Smooth muscle cell (in vitro differentiated cells): ENCODE measurements at regions not wholly inside any gene's neighbourhood (a gene's known extent, or its start where the extent isn't known, plus 50 kb on each side); places are given as distances from the start of the nearest gene placed in this dataset.

ENCODE experiments used
- DNase-seq: peaks from one replicate; lab custom pipeline; 2025; ENCODE audit not compliant: unreplicated experiment; lab: John Stamatoyannopoulos, UW
- H2AFZ ChIP-seq: fragments of 200-600 bp; sonication (generic); 2 replicates; pipeline ENCODE4 v1.6.0; 2016; ENCODE audit warnings: antibody characterized with exemption, low read depth, mild to moderate bottlenecking
- H3F3A ChIP-seq: fragments of 200-600 bp; sonication (generic); 2 replicates; pipeline ENCODE4 v1.6.0; 2017; ENCODE audit warnings: antibody characterized with exemption, low read depth
- H3K27ac ChIP-seq: fragments of 200-600 bp; sonication (generic); 2 replicates; pipeline ENCODE4 v1.5.1; 2016; ENCODE audit warnings: low read depth, mild to moderate bottlenecking
- H3K27me3 ChIP-seq: fragments of 200-600 bp; sonication (generic); 2 replicates; pipeline ENCODE4 v1.6.1; 2016; ENCODE audit warnings: low read depth, mild to moderate bottlenecking
- H3K36me3 ChIP-seq: fragments of 200-600 bp; sonication (generic); 2 replicates; pipeline ENCODE4 v1.5.1; 2016; ENCODE audit warnings: low read depth
- H3K4me1 ChIP-seq: fragments of 200-600 bp; sonication (generic); 2 replicates; pipeline ENCODE4 v1.5.1; 2016; ENCODE audit warnings: low read depth
- H3K4me2 ChIP-seq: fragments of 200-600 bp; sonication (generic); 2 replicates; pipeline ENCODE4 v1.6.0; 2016; ENCODE audit warnings: mild to moderate bottlenecking
- H3K4me3 ChIP-seq: fragments of 200-600 bp; sonication (generic); 2 replicates; pipeline ENCODE4 v1.5.1; 2016; ENCODE audit warnings: mild to moderate bottlenecking
- H3K79me2 ChIP-seq: fragments of 200-600 bp; sonication (generic); 2 replicates; pipeline ENCODE4 v1.6.0; 2016; ENCODE audit warnings: low read depth, mild to moderate bottlenecking
- H3K9ac ChIP-seq: fragments of 200-600 bp; sonication (generic); 2 replicates; pipeline ENCODE4 v1.6.0; 2016; ENCODE audit warnings: low read depth
- H3K9me3 ChIP-seq: fragments of 200-600 bp; sonication (generic); replicated peaks from 2 replicates; pipeline ENCODE4 v1.5.1; 2016; ENCODE audit warnings: low read depth
- H4K20me1 ChIP-seq: fragments of 200-600 bp; sonication (generic); 2 replicates; pipeline ENCODE4 v1.6.0; 2016; ENCODE audit warnings: low read depth
- WGBS: methylation state at CpG from one replicate; pipeline ENCODE4 v1.1.7; 2016; ENCODE audit warnings: low lambda C conversion rate; 5-methylcytosine and 5-hydroxymethylcytosine counted together
- TF ChIP-seq, protein P1 (sequence below): fragments of 200-600 bp; sonication (generic); IDR thresholded peaks from 2 replicates; pipeline ENCODE4 v1.5.1; 2017; ENCODE audit warnings: borderline replicate concordance, mild to moderate bottlenecking, antibody characterized with exemption; ENCODE audit not compliant: insufficient read depth, poor library complexity, severe bottlenecking

GRCh38 chr18:24763765-24764513 lies 303.5 kb downstream of the HRH4 start:
- 66% methylated on average over 6 of the region's 6 CpGs for WGBS
- Histone ChIP-seq H3F3A (no peaks in the 10 kb centered on the region), H4K20me1 (no peaks in the 10 kb centered on the region), H3K36me3 (no peaks in the 10 kb centered on the region), H3K9me3 (no peaks in the 10 kb centered on the region), H3K9ac (no peak overlapping the region), H3K4me1 (peaks cover 9% of the 10 kb centered on the region), H3K4me2 (peak overlapping the region; percentile 2), H2AFZ (peak overlapping the region; percentile 50), H3K27me3 (no peaks in the 10 kb centered on the region), H3K4me3 (no peak overlapping the region), H3K79me2 (no peaks in the 10 kb centered on the region), H3K27ac (peak overlapping the region; percentile 27)
- no peak for DNase-seq
- TF ChIP-seq, protein P1, sequence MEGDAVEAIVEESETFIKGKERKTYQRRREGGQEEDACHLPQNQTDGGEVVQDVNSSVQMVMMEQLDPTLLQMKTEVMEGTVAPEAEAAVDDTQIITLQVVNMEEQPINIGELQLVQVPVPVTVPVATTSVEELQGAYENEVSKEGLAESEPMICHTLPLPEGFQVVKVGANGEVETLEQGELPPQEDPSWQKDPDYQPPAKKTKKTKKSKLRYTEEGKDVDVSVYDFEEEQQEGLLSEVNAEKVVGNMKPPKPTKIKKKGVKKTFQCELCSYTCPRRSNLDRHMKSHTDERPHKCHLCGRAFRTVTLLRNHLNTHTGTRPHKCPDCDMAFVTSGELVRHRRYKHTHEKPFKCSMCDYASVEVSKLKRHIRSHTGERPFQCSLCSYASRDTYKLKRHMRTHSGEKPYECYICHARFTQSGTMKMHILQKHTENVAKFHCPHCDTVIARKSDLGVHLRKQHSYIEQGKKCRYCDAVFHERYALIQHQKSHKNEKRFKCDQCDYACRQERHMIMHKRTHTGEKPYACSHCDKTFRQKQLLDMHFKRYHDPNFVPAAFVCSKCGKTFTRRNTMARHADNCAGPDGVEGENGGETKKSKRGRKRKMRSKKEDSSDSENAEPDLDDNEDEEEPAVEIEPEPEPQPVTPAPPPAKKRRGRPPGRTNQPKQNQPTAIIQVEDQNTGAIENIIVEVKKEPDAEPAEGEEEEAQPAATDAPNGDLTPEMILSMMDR: no peak

- H3K4me3 ChIP-seq: no peak overlapping the region
- H3K79me2 ChIP-seq: no peaks in the 10 kb centered on the region
- TF ChIP-seq, protein P1: no peak
- no peak overlapping the region for H3K4me2 ChIP-seq
- H3K27me3 ChIP-seq: no peaks in the 10 kb centered on the region
- no peak for DNase-seq
- H3K9ac ChIP-seq: no peak overlapping the region
- no peak overlapping the region for H3K27ac ChIP-seq
- peaks cover 9% of the 10 kb centered on the region for H3K4me1 ChIP-seq
- no peaks in the 10 kb centered on the region for H3F3A ChIP-seq
- no peaks in the 10 kb centered on the region for H3K36me3 ChIP-seq
- H2AFZ ChIP-seq: no peak overlapping the region
- H4K20me1 ChIP-seq: no peaks in the 10 kb centered on the region
- 89% methylated on average over 5 of the region's 5 CpGs for WGBS
- H3K9me3 ChIP-seq: no peaks in the 10 kb centered on the region
Measured at GRCh38 chr18:24764766-24765165, 304.3 kb downstream of the HRH4 start.

GRCh38 chr18:24766376-24766775 lies 305.9 kb downstream of the HRH4 start:
- DNase-seq: no peak
- no peak overlapping the region for H3K27ac ChIP-seq
- H3K4me2 ChIP-seq: no peak overlapping the region

More at GRCh38 chr18:24766376-24766775, 305.9 kb downstream of the HRH4 start:
- no peak overlapping the region for H3K9ac ChIP-seq
- H3K4me3 ChIP-seq: no peak overlapping the region
- no peak overlapping the region for H2AFZ ChIP-seq
- no peaks in the 10 kb centered on the region for H4K20me1 ChIP-seq
- no peaks in the 10 kb centered on the region for H3K9me3 ChIP-seq
- TF ChIP-seq, protein P1: no peak
- H3K79me2 ChIP-seq: no peaks in the 10 kb centered on the region
- H3F3A ChIP-seq: no peaks in the 10 kb centered on the region
- H3K27me3 ChIP-seq: no peaks in the 10 kb centered on the region
- H3K36me3 ChIP-seq: no peaks in the 10 kb centered on the region
- peaks cover 9% of the 10 kb centered on the region for H3K4me1 ChIP-seq
- 88% methylated on average over 1 of the region's 1 CpG for WGBS
